ENCODE measurements at regions not wholly inside any gene's neighbourhood (a gene's known extent, or its start where the extent isn't known, plus 50 kb on each side); places are given as distances from the start of the nearest gene placed in this dataset.

- ATAC-seq (ENCODE audit: low read depth): no peak
- Histone ChIP-seq H3K56ac (ENCODE audit: extremely low read depth, insufficient read depth, low read length) (no peak overlapping the region), H3K4me3 (ENCODE audit: insufficient read depth, low read depth, low read length) (no peak overlapping the region), H3K27me3 (ENCODE audit: control insufficient read depth, insufficient read depth, low read length) (peaks cover 15% of the 10 kb centered on the region), H2BK120ac (ENCODE audit: low read depth, low read length) (no peak overlapping the region; the same call in 1 of the 2 replicates), H3K9me3 (ENCODE audit: control insufficient read depth, insufficient read depth, low read length) (peaks cover 4% of the 10 kb centered on the region), H2AK5ac (ENCODE audit: low read depth, low read length) (no peak overlapping the region), H2BK5ac (ENCODE audit: low read depth, low read length, poor library complexity, severe bottlenecking) (no peak overlapping the region), H4K5ac (ENCODE audit: low read depth, low read length) (no peak overlapping the region), H3K27ac (ENCODE audit: insufficient read depth, low read length) (no peak overlapping the region), H4K8ac (ENCODE audit: low read depth in 2 of 2, low read length in 2 of 2) (no peak overlapping the region), H3K36me3 (ENCODE audit: control insufficient read depth, insufficient read depth, low read length) (no peaks in the 10 kb centered on the region), H2AFZ (replicated peaks; ENCODE audit: low read length, poor library complexity) (no peak overlapping the region), H3K4ac (ENCODE audit: low read depth, low read length) (no peak overlapping the region), H3K9me1 (ENCODE audit: insufficient read depth, low read length) (0 out of 2 replicates have a peak, but pooled peaks cover 6% of the 10 kb centered on the region), H3K14ac (replicated peaks; ENCODE audit: low read depth, low read length) (no peak overlapping the region), H3K9ac (ENCODE audit: low read depth, low read length) (no peak overlapping the region), H2BK15ac (ENCODE audit: low read depth, low read length) (no peak overlapping the region), H3K23ac (ENCODE audit: low read depth, low read length) (no peak overlapping the region), H3K79me1 (ENCODE audit: low read depth in 1 of 2, low read length in 2 of 2) (no peaks in the 10 kb centered on the region), H2BK20ac (ENCODE audit: low read depth, low read length) (no peak overlapping the region), H4K91ac (ENCODE audit: insufficient read depth, low read depth, low read length) (no peak overlapping the region), H2AK9ac (replicated peaks; ENCODE audit: low read depth, low read length, poor library complexity) (no peak overlapping the region), H3K4me1 (ENCODE audit: control insufficient read depth, insufficient read depth, low read length) (peaks cover 5% of the 10 kb centered on the region), H3K4me2 (ENCODE audit: low read depth, low read length) (no peak overlapping the region), H4K20me1 (ENCODE audit: insufficient read depth, low read length) (no peaks in the 10 kb centered on the region; the same call in 1 of the 2 replicates), H3K18ac (ENCODE audit: low read depth, low read length) (no peak overlapping the region)
- WGBS, 2 experiments (ENCODE audit: extremely low coverage in 2 of 2, insufficient read length in 1 of 2): 64% methylated on average over 2 of the region's 5 CpGs; no CpG with 5 or more reads in 1 of the 2 experiments
- no TSS peak for BruUV-seq (replicated peaks)
- intact Hi-C loops (cut with micrococcal nuclease) (no loop called here), in situ Hi-C loops (cut with MboI; ENCODE audit: low sequenced_read_pairs) (no loop called here), dilution Hi-C loops (cut with HindIII; ENCODE audit: low sequenced_read_pairs, unreplicated experiment) (no loop called here)
- no peak for TF ChIP-seq MXI1 (IDR thresholded peaks at IDR 0.05; ENCODE audit: borderline replicate concordance, low read depth, low read length)
- no peak for TF ChIP-seq NFE2L2 (IDR thresholded peaks at IDR 0.05; ENCODE audit: low read depth, low read length)
- no peak for TF ChIP-seq SMC3 (IDR thresholded peaks at IDR 0.05; ENCODE audit: low read depth, low read length)
- TF ChIP-seq RCOR1 (IDR thresholded peaks at IDR 0.05; ENCODE audit: insufficient replicate concordance, low read length): no peak
- TF ChIP-seq CTCF (conservative IDR thresholded peaks at IDR 0.05; ENCODE audit: low read depth, low read length): no peak
- no peak for TF ChIP-seq RAD21 (IDR thresholded peaks at IDR 0.05; ENCODE audit: low read length)
- TF ChIP-seq USF2 (IDR thresholded peaks at IDR 0.05; ENCODE audit: low read depth, low read length): no peak
- TF ChIP-seq CEBPB (IDR thresholded peaks at IDR 0.05; ENCODE audit: low read depth, low read length): no peak
- no peak for TF ChIP-seq POLR2A (IDR thresholded peaks at IDR 0.05; ENCODE audit: low read depth, low read length)
- TF ChIP-seq FOS (IDR thresholded peaks at IDR 0.05; ENCODE audit: low read depth, low read length): no peak
- no peak for TF ChIP-seq BHLHE40 (IDR thresholded peaks at IDR 0.05; ENCODE audit: low read depth, low read length)
- TF ChIP-seq MAZ (IDR thresholded peaks at IDR 0.05; ENCODE audit: borderline replicate concordance, low read depth, low read length): no peak
- no peak for TF ChIP-seq RFX5 (IDR thresholded peaks at IDR 0.05; ENCODE audit: low read depth, low read length)
- no peak for TF ChIP-seq MAFK (IDR thresholded peaks at IDR 0.05; ENCODE audit: low read depth, low read length)
- TF ChIP-seq CHD1 (IDR thresholded peaks at IDR 0.05; ENCODE audit: low read depth, low read length): no peak
- no peak for TF ChIP-seq ELK1 (IDR thresholded peaks at IDR 0.05; ENCODE audit: borderline replicate concordance, low read depth, low read length)
- no peak for DNase-seq
- ChIA-PET CTCF (interaction anchor here (1.1 kb wide), 1 partner anchor 337 kb away, joined by 3 read pairs; no protein-coding TSS in a partner anchor), POLR2A (ENCODE audit: unreplicated experiment) (no interaction called here)
Observed at GRCh38 chr18:57984490-57985115, 59.4 kb upstream of the NEDD4L start.

Measured in IMR-90 (cell line).